ENCODE measurements at regions not wholly inside any gene's neighbourhood (a gene's known extent, or its start where the extent isn't known, plus 50 kb on each side); places are given as distances from the start of the nearest gene placed in this dataset.
"Not testable (repeated sequence)": the region's sequence is repeated elsewhere in the genome, so short reads cannot be mapped to it uniquely, and the experiment has no call there.

- not testable (repeated sequence) for DNase-seq
Measured at GRCh38 chr9:24067107-24067506, 241.1 kb upstream of the ELAVL2 start.

- no peak for DNase-seq
Measured at GRCh38 chr9:24059651-24060050, 233.6 kb upstream of the ELAVL2 start.

GRCh38 chr9:24051587-24051986 is 225.5 kb upstream of the ELAVL2 start:
- DNase-seq = no peak

- DNase-seq = not testable (repeated sequence)
Measured at GRCh38 chr9:24050239-24050638, 224.2 kb upstream of the ELAVL2 start.

GRCh38 chr9:24045150-24045549 is 219.1 kb upstream of the ELAVL2 start:
- DNase-seq = no peak

GRCh38 chr9:24044576-24044975 is 218.5 kb upstream of the ELAVL2 start:
- DNase-seq = no peak

- peak; percentile 76 for DNase-seq
Measured at GRCh38 chr9:24041160-24041690, 215.2 kb upstream of the ELAVL2 start.

- DNase-seq = no peak
Measured at GRCh38 chr9:24036459-24036858, 210.4 kb upstream of the ELAVL2 start.

- DNase-seq = no peak
Measured at GRCh38 chr9:24035816-24036215, 209.8 kb upstream of the ELAVL2 start.

- no peak for DNase-seq
Measured at GRCh38 chr9:24011881-24012280, 185.8 kb upstream of the ELAVL2 start.

- no peak for DNase-seq
Measured at GRCh38 chr9:24011009-24011717, 185.1 kb upstream of the ELAVL2 start.

- no peak for DNase-seq
Measured at GRCh38 chr9:24009322-24009721, 183.3 kb upstream of the ELAVL2 start.

GRCh38 chr9:24007185-24007584 is 181.1 kb upstream of the ELAVL2 start:
- no peak for DNase-seq

GRCh38 chr9:23991874-23992273 is 165.8 kb upstream of the ELAVL2 start:
- DNase-seq = not testable (repeated sequence)

GRCh38 chr9:23979491-23979890 is 153.5 kb upstream of the ELAVL2 start:
- no peak for DNase-seq

GRCh38 chr9:23962101-23962500 is 136.1 kb upstream of the ELAVL2 start:
- DNase-seq = no peak

- DNase-seq = no peak
Measured at GRCh38 chr9:23945897-23946296, 119.9 kb upstream of the ELAVL2 start.

GRCh38 chr9:23941051-23941450 is 115.0 kb upstream of the ELAVL2 start:
- no peak for DNase-seq

- DNase-seq = no peak
Measured at GRCh38 chr9:23938908-23939307, 112.9 kb upstream of the ELAVL2 start.

- DNase-seq = no peak
Measured at GRCh38 chr9:23934291-23934906, 108.4 kb upstream of the ELAVL2 start.

- DNase-seq = no peak
Measured at GRCh38 chr9:23933348-23933747, 107.3 kb upstream of the ELAVL2 start.

GRCh38 chr9:23926368-23926767 is 100.3 kb upstream of the ELAVL2 start:
- no peak for DNase-seq

GRCh38 chr9:23914431-23915003 is 88.5 kb upstream of the ELAVL2 start:
- no peak for DNase-seq

GRCh38 chr9:23907343-23907742 is 81.3 kb upstream of the ELAVL2 start:
- DNase-seq = no peak
